NCI-H446 treated with DMSO at 0.1 percent for 48 hours (cell line): ENCODE measurements at regions not wholly inside any gene's neighbourhood (a gene's known extent, or its start where the extent isn't known, plus 50 kb on each side); places are given as distances from the start of the nearest gene placed in this dataset.
"Not testable (repeated sequence)": the region's sequence is repeated elsewhere in the genome, so short reads cannot be mapped to it uniquely, and the experiment has no call there.

ENCODE experiments used
- DNase-seq: peaks from one replicate; lab custom pipeline; 2025; lab: John Stamatoyannopoulos, UW

- not testable (repeated sequence) for DNase-seq
Observed at GRCh38 chr19:27942607-27943006, 1270.3 kb downstream of the UQCRFS1 start.

- no peak for DNase-seq
Observed at GRCh38 chr19:27936139-27936538, 1276.8 kb downstream of the UQCRFS1 start.

GRCh38 chr19:27935669-27936068 lies 1277.3 kb downstream of the UQCRFS1 start:
- DNase-seq = no peak

GRCh38 chr19:27929399-27929798 lies 1283.6 kb downstream of the UQCRFS1 start:
- DNase-seq = no peak

- DNase-seq = no peak
Observed at GRCh38 chr19:27925202-27925601, 1287.7 kb downstream of the UQCRFS1 start.

GRCh38 chr19:27922970-27923369 lies 1290.0 kb downstream of the UQCRFS1 start:
- no peak for DNase-seq

GRCh38 chr19:27920774-27921173 lies 1292.2 kb downstream of the UQCRFS1 start:
- DNase-seq = no peak

GRCh38 chr19:27918818-27919217 lies 1294.1 kb downstream of the UQCRFS1 start:
- DNase-seq = no peak

GRCh38 chr19:27911122-27911898 lies 1301.6 kb downstream of the UQCRFS1 start:
- DNase-seq = no peak

- no peak for DNase-seq
Observed at GRCh38 chr19:27909861-27910260, 1303.1 kb downstream of the UQCRFS1 start.

GRCh38 chr19:27909185-27909840 lies 1303.6 kb downstream of the UQCRFS1 start:
- DNase-seq = no peak

GRCh38 chr19:27906081-27906480 lies 1306.9 kb downstream of the UQCRFS1 start:
- no peak for DNase-seq

- no peak for DNase-seq
Observed at GRCh38 chr19:27905074-27905473, 1307.9 kb downstream of the UQCRFS1 start.

GRCh38 chr19:27901078-27901477 lies 1311.9 kb downstream of the UQCRFS1 start:
- no peak for DNase-seq

GRCh38 chr19:27896091-27896490 lies 1316.9 kb downstream of the UQCRFS1 start:
- DNase-seq = no peak

GRCh38 chr19:27894906-27895754 lies 1317.8 kb downstream of the UQCRFS1 start:
- DNase-seq = no peak

GRCh38 chr19:27892500-27892899 lies 1320.5 kb downstream of the UQCRFS1 start:
- no peak for DNase-seq

- no peak for DNase-seq
Observed at GRCh38 chr19:27891411-27891810, 1321.5 kb downstream of the UQCRFS1 start.

GRCh38 chr19:27890696-27891095 lies 1322.3 kb downstream of the UQCRFS1 start:
- DNase-seq = no peak

GRCh38 chr19:27890206-27890605 lies 1322.7 kb downstream of the UQCRFS1 start:
- DNase-seq = no peak

- no peak for DNase-seq
Observed at GRCh38 chr19:27889156-27889555, 1323.8 kb downstream of the UQCRFS1 start.

GRCh38 chr19:27887946-27888345 lies 1325.0 kb downstream of the UQCRFS1 start:
- no peak for DNase-seq

GRCh38 chr19:27885359-27885758 lies 1327.6 kb downstream of the UQCRFS1 start:
- DNase-seq = no peak
